Stomach (tissue), 8 donors: ENCODE measurements at regions not wholly inside any gene's neighbourhood (a gene's known extent, or its start where the extent isn't known, plus 50 kb on each side); places are given as distances from the start of the nearest gene placed in this dataset.

Experiments used
- DNase-seq, 2 donors: peaks; one replicate each; pipeline versions ENCODE4 v3.0.0 to v3.0.0-alpha.2; 2013 to 2019
- H3K27ac ChIP-seq, 5 donors: fragments of 200-600 bp in 4 of 5; sonication (generic) in 4 of 5; one replicate each; pipeline ENCODE4 v1.5.1; 2013 to 2019; ENCODE audit warnings: mild to moderate bottlenecking in 1 of 5, moderate library complexity in 1 of 5
- H3K27me3 ChIP-seq, 3 donors: fragments of 200-600 bp; sonication (generic); one replicate each; pipeline ENCODE4 v1.5.1; 2017 to 2019; ENCODE audit warnings: mixed run types in 1 of 3
- H3K36me3 ChIP-seq, 4 donors: fragments of 200-600 bp; sonication (generic); 1 replicate in 3 of 4; 2 replicates in 1 of 4; pipeline ENCODE4 v1.5.1; 2016 to 2019
- H3K4me1 ChIP-seq, 4 donors: fragments of 200-600 bp; sonication (generic); one replicate each; pipeline ENCODE4 v1.5.1; 2016 to 2019
- H3K4me3 ChIP-seq, 4 donors: fragments of 200-600 bp; sonication (generic) in 3 of 4; one replicate each; pipeline ENCODE4 v1.5.1; 2016 to 2019; ENCODE audit warnings: mild to moderate bottlenecking in 1 of 4
- H3K9me3 ChIP-seq, 4 donors: fragments of 200-600 bp; sonication (generic); one replicate each; pipeline ENCODE4 v1.5.1; 2016 to 2019
- CTCF ChIP-seq, 7 experiments: fragments of 450-650 bp in 4 of 7; fragments of 200-600 bp in 3 of 7; sonication (generic) in 3 of 7; IDR thresholded peaks; one replicate each; pipeline ENCODE4 v1.5.1; 2016 to 2019; ENCODE audit warnings: antibody characterized with exemption in 7 of 7, control low read depth in 2 of 7, mild to moderate bottlenecking in 1 of 7
- EP300 ChIP-seq: sonication (generic); formaldehyde crosslinking; IDR thresholded peaks from one replicate; pipeline ENCODE4 v1.6.1; 2017; ENCODE audit warnings: antibody characterized with exemption
- POLR2A ChIP-seq, 4 donors: fragments of 450-650 bp; IDR thresholded peaks; one replicate each; pipeline ENCODE4 v1.6.1; 2016; ENCODE audit warnings: antibody characterized with exemption in 4 of 4, control low read depth in 2 of 4, mild to moderate bottlenecking in 1 of 4, moderate library complexity in 1 of 4
- POLR2AphosphoS5 ChIP-seq, 3 donors: sonication (generic); formaldehyde crosslinking; IDR thresholded peaks; one replicate each; pipeline ENCODE4 v1.6.1; 2016; ENCODE audit warnings: antibody characterized with exemption in 3 of 3
- WGBS, 5 donors: extraction: QIAGEN DNeasy Blood & Tissue Kit in 3 of 5; methylation state at CpG; one replicate each; pipeline versions ENCODE4 v1.1.5 to v1.1.7; 2013 to 2018; 5-methylcytosine and 5-hydroxymethylcytosine counted together
- intact Hi-C: fragments of 100-400 bp; cut with DNase I; formaldehyde crosslinking; loops from one replicate; pipeline ENCODE4 v1.15.1; 2023; ENCODE audit warnings: low total_unique reads
- donor health status: healthy with polysubstance abuse.
- donor health status: Bipolar disorder and iron deficiency.
- donor health status: healthy.

- no peaks in the 10 kb centered on the region for H3K36me3 ChIP-seq
- H3K4me3 ChIP-seq: no peak overlapping the region
- no peaks in the 10 kb centered on the region for H3K4me1 ChIP-seq
- peak in 1 of 2 donors; percentile 18 for DNase-seq
- no peak overlapping the region for H3K27ac ChIP-seq
- no peaks in the 10 kb centered on the region for H3K9me3 ChIP-seq
- intact Hi-C loops: no loop called here
- TF ChIP-seq POLR2AphosphoS5 (IDR thresholded peaks at IDR 0.05) (no peak), EP300 (no peak), POLR2A (IDR thresholded peaks at IDR 0.05) (no peak), CTCF (IDR thresholded peaks at IDR 0.05) (no peak)
- WGBS, 5 donors: 27 to 39% (median 37%) methylated on average over 6 of the region's 6 CpGs
- no peaks in the 10 kb centered on the region for H3K27me3 ChIP-seq
Observed at GRCh38 chr18:60978338-60978737, 354.9 kb upstream of the CDH20 start.

GRCh38 chr18:60980422-60981005 is 352.7 kb upstream of the CDH20 start:
- Histone ChIP-seq H3K27ac (no peak overlapping the region), H3K36me3 (no peaks in the 10 kb centered on the region), H3K9me3 (no peaks in the 10 kb centered on the region), H3K4me3 (no peak overlapping the region), H3K27me3 (no peaks in the 10 kb centered on the region), H3K4me1 (no peaks in the 10 kb centered on the region)
- no peak for TF ChIP-seq POLR2A (IDR thresholded peaks at IDR 0.05)
- no peak for TF ChIP-seq EP300
- TF ChIP-seq POLR2AphosphoS5 (IDR thresholded peaks at IDR 0.05): no peak
- WGBS, 5 donors: 77 to 95% (median 81%) methylated on average over 2 of the region's 2 CpGs
- intact Hi-C loops: no loop called here
- DNase-seq: no peak

- Histone ChIP-seq H3K27me3 (no peaks in the 10 kb centered on the region), H3K36me3 (no peaks in the 10 kb centered on the region), H3K4me3 (no peak overlapping the region), H3K9me3 (no peaks in the 10 kb centered on the region), H3K4me1 (no peaks in the 10 kb centered on the region), H3K27ac (no peak overlapping the region)
- intact Hi-C loops: no loop called here
- 60 to 70% (median 66%) methylated on average over 3 of the region's 3 CpGs for WGBS, 5 donors
- TF ChIP-seq CTCF (IDR thresholded peaks at IDR 0.05): no peak
- no peak for TF ChIP-seq POLR2AphosphoS5 (IDR thresholded peaks at IDR 0.05)
- TF ChIP-seq EP300: no peak
- TF ChIP-seq POLR2A (IDR thresholded peaks at IDR 0.05): no peak
- no peak for DNase-seq
Observed at GRCh38 chr18:60981682-60982328, 351.4 kb upstream of the CDH20 start.

GRCh38 chr18:60982329-60982695 is 350.9 kb upstream of the CDH20 start:
- Histone ChIP-seq H3K4me3 (no peak overlapping the region), H3K4me1 (no peaks in the 10 kb centered on the region), H3K27me3 (no peaks in the 10 kb centered on the region), H3K27ac (no peak overlapping the region), H3K9me3 (no peaks in the 10 kb centered on the region), H3K36me3 (no peaks in the 10 kb centered on the region)
- peak in 1 of 2 donors; percentile 8 for DNase-seq
- WGBS, 5 donors: 75 to 89% (median 80%) methylated on average over 2 of the region's 2 CpGs
- intact Hi-C loops: no loop called here
- TF ChIP-seq POLR2A (IDR thresholded peaks at IDR 0.05): no peak
- TF ChIP-seq CTCF (IDR thresholded peaks at IDR 0.05): no peak
- no peak for TF ChIP-seq EP300
- no peak for TF ChIP-seq POLR2AphosphoS5 (IDR thresholded peaks at IDR 0.05)

GRCh38 chr18:60982928-60983327 is 350.3 kb upstream of the CDH20 start:
- TF ChIP-seq EP300: no peak
- TF ChIP-seq CTCF (IDR thresholded peaks at IDR 0.05): no peak
- no peak for TF ChIP-seq POLR2A (IDR thresholded peaks at IDR 0.05)
- TF ChIP-seq POLR2AphosphoS5 (IDR thresholded peaks at IDR 0.05): no peak
- intact Hi-C loops: no loop called here
- Histone ChIP-seq H3K4me3 (no peak overlapping the region), H3K9me3 (no peaks in the 10 kb centered on the region), H3K36me3 (no peaks in the 10 kb centered on the region), H3K27ac (no peak overlapping the region), H3K4me1 (no peaks in the 10 kb centered on the region), H3K27me3 (no peaks in the 10 kb centered on the region)
- no peak for DNase-seq
